Glutamatergic neuron (in vitro differentiated cells): ENCODE measurements at regions not wholly inside any gene's neighbourhood (a gene's known extent, or its start where the extent isn't known, plus 50 kb on each side); places are given as distances from the start of the nearest gene placed in this dataset.
A peak's percentile ranks its signal among the peaks of the same experiment; 100 is the strongest.

Experiments
- DNase-seq: peaks from one replicate; pipeline ENCODE4 v3.0.0; 2022
- H3K27ac Mint-ChIP-seq: one replicate; pipeline ENCODE4 v1.8.0; 2020; ENCODE audit warnings: mild to moderate bottlenecking, mixed read lengths, inconsistent platforms; ENCODE audit not compliant: unreplicated experiment
- H3K27me3 Mint-ChIP-seq: one replicate; pipeline ENCODE4 v1.8.0; 2020; ENCODE audit warnings: mild to moderate bottlenecking, moderate library complexity, mixed read lengths, inconsistent platforms; ENCODE audit not compliant: unreplicated experiment
- H3K36me3 Mint-ChIP-seq: one replicate; pipeline ENCODE4 v1.8.0; 2020; ENCODE audit warnings: mild to moderate bottlenecking, mixed read lengths, inconsistent platforms; ENCODE audit not compliant: unreplicated experiment
- H3K4me1 Mint-ChIP-seq: one replicate; pipeline ENCODE4 v1.8.0; 2020; ENCODE audit warnings: mild to moderate bottlenecking, low read depth, mixed read lengths, inconsistent platforms; ENCODE audit not compliant: unreplicated experiment
- H3K4me3 Mint-ChIP-seq: one replicate; pipeline ENCODE4 v1.8.0; 2020; ENCODE audit warnings: mild to moderate bottlenecking, mixed read lengths, inconsistent platforms; ENCODE audit not compliant: unreplicated experiment
- H3K9me3 Mint-ChIP-seq: one replicate; pipeline ENCODE4 v1.8.0; 2020; ENCODE audit warnings: mild to moderate bottlenecking, moderate library complexity, mixed read lengths, inconsistent platforms; ENCODE audit not compliant: unreplicated experiment
- TF ChIP-seq, protein P1 (sequence below): fragments of 200-600 bp; sonication (generic); IDR thresholded peaks from one replicate; pipeline ENCODE4 v1.5.0; 2021; ENCODE audit not compliant: partially characterized antibody, unreplicated experiment

DNA sequence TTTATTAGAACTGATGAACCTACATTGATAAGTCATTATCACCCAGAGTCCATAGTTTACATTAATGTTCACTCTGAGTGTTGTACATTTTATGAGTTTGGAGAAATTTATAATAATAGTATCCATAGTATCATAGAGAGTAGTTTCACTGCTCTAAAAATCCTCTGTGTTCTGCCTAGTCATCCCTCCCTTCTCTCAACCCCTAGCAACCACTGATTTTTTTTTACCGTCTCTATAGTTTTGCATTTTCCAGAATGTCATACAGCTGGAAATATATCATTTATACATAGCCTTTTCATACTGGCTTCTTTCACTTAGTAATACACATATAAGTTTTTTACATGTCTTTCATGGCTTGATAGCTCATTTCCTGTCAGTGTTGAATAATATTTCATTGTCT is 231.1 kb downstream of the RAD51AP2 start:
- Mint-ChIP-seq H3K4me3 (no peak overlapping the region), H3K27ac (no peak overlapping the region), H3K9me3 (peaks cover 2% of the 10 kb centered on the region), H3K27me3 (no peaks in the 10 kb centered on the region), H3K36me3 (peaks cover 4% of the 10 kb centered on the region), H3K4me1 (peaks cover 12% of the 10 kb centered on the region)
- no peak for DNase-seq
- TF ChIP-seq, protein P1, sequence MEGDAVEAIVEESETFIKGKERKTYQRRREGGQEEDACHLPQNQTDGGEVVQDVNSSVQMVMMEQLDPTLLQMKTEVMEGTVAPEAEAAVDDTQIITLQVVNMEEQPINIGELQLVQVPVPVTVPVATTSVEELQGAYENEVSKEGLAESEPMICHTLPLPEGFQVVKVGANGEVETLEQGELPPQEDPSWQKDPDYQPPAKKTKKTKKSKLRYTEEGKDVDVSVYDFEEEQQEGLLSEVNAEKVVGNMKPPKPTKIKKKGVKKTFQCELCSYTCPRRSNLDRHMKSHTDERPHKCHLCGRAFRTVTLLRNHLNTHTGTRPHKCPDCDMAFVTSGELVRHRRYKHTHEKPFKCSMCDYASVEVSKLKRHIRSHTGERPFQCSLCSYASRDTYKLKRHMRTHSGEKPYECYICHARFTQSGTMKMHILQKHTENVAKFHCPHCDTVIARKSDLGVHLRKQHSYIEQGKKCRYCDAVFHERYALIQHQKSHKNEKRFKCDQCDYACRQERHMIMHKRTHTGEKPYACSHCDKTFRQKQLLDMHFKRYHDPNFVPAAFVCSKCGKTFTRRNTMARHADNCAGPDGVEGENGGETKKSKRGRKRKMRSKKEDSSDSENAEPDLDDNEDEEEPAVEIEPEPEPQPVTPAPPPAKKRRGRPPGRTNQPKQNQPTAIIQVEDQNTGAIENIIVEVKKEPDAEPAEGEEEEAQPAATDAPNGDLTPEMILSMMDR = no peak

GRCh38 chr2:17282826-17283225 is 235.4 kb downstream of the RAD51AP2 start:
- Mint-ChIP-seq H3K9me3 (peaks cover 2% of the 10 kb centered on the region), H3K4me1 (peaks cover 4% of the 10 kb centered on the region), H3K36me3 (no peaks in the 10 kb centered on the region), H3K4me3 (no peak overlapping the region), H3K27ac (no peak overlapping the region), H3K27me3 (peaks cover 3% of the 10 kb centered on the region)
- TF ChIP-seq, protein P1 = no peak
- DNase-seq = no peak

- Mint-ChIP-seq H3K36me3 (no peaks in the 10 kb centered on the region), H3K27me3 (peaks cover 3% of the 10 kb centered on the region), H3K27ac (no peak overlapping the region), H3K4me3 (no peak overlapping the region), H3K9me3 (peaks cover 2% of the 10 kb centered on the region), H3K4me1 (peaks cover 4% of the 10 kb centered on the region)
- no peak for DNase-seq
- TF ChIP-seq, protein P1 = no peak
Measured at GRCh38 chr2:17282245-17282644, 236.0 kb downstream of the RAD51AP2 start.

- TF ChIP-seq, protein P1 = no peak
- no peak for DNase-seq
- Mint-ChIP-seq H3K27me3 (peaks cover 4% of the 10 kb centered on the region), H3K36me3 (no peaks in the 10 kb centered on the region), H3K4me1 (no peaks in the 10 kb centered on the region), H3K4me3 (no peak overlapping the region), H3K27ac (peak overlapping the region; percentile 67), H3K9me3 (no peaks in the 10 kb centered on the region)
Measured at GRCh38 chr2:17276220-17276619, 242.0 kb downstream of the RAD51AP2 start.

DNA sequence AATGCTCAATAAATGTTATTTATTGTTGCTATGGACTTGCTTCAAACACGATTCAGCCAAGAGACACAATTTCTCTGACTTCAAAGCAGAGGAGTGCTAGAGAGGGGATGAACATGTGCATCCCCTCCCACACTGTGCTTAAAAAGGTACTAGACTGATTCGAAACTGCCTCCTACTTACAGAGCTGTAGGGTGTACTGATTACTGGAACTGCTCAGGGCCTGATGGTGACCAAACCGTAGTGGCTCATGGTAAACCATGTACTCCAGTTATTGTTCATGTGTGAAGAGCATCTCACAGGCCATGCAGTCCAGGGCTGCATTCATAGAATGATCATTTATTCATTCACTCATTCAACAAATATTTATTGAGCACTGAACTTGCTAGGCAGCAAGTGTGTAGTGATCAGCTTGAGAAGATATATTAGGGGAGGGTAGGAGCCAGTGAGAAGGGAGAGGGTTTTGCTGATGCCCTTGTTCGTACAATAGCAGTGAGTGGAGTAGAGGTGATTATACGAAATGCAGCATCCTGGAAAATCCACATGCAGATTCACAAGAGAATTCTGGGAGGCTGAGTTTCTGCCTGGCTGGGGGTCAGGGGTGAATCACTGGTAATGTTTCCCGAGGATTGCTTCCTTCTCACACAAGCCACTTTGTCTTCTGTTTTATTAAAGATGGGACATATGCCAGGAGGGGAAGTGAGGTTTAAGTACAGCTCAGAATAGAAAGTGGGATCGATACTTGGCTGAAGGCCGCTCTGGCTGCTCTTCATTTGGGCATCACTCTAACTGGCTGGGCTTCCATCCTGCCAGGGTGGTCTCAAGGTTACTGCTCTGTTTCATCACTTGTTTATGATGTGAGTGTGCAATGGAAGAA is 245.4 kb downstream of the RAD51AP2 start:
- peaks cover 1% of the 10 kb centered on the region for H3K27me3 Mint-ChIP-seq
- no peak for DNase-seq
- no peaks in the 10 kb centered on the region for H3K4me1 Mint-ChIP-seq
- TF ChIP-seq, protein P1 = no peak
- H3K9me3 Mint-ChIP-seq = no peaks in the 10 kb centered on the region
- no peak overlapping the region for H3K27ac Mint-ChIP-seq
- no peaks in the 10 kb centered on the region for H3K36me3 Mint-ChIP-seq
- no peak overlapping the region for H3K4me3 Mint-ChIP-seq
